SK-N-SH (cell line): ENCODE measurements at regions not wholly inside any gene's neighbourhood (a gene's known extent, or its start where the extent isn't known, plus 50 kb on each side); places are given as distances from the start of the nearest gene placed in this dataset.

Experiments
- CTCF ChIA-PET: fragments of 300-600, 350-600 bp; formaldehyde crosslinking; extraction: SDS; loops from one replicate; lab custom pipeline; 2021; lab: Yijun Ruan, JAX
- POLR2A ChIA-PET: fragments of 350-600 bp; sonication (Branson Sonifier 250); formaldehyde crosslinking; extraction: SDS; loops from one replicate; lab custom pipeline; 2020; ENCODE audit warnings: antibody characterized with exemption, inconsistent platforms; lab: Yijun Ruan, JAX
- DNase-seq: peaks from one replicate; pipeline ENCODE4 v3.0.0; 2012
- H2AFZ ChIP-seq: fragments of 200-600 bp; sonication (generic); 2 replicates; pipeline ENCODE4 v1.8.1; 2016; ENCODE audit warnings: antibody characterized with exemption, mild to moderate bottlenecking, low read depth
- H3F3A ChIP-seq: fragments of 200-600 bp; sonication (generic); replicated peaks from 2 replicates; pipeline ENCODE3; 2016; ENCODE audit warnings: antibody characterized with exemption, mild to moderate bottlenecking; ENCODE audit not compliant: insufficient read depth
- H3K27ac ChIP-seq, 2 experiments: fragments of 200-500 bp in 1 of 2; fragments of 200-600 bp in 1 of 2; sonication (Bioruptor generic) in 1 of 2; sonication (generic), shearing (Covaris generic) in 1 of 2; 2 replicates each; pipeline versions ENCODE4 v1.5.1 to v1.6.1; 2014 to 2016; ENCODE audit warnings: low read depth in 2 of 2, inconsistent platforms in 1 of 2, low read length in 1 of 2, mild to moderate bottlenecking in 1 of 2, mixed read lengths in 1 of 2
- H3K27me3 ChIP-seq: fragments of 200-600 bp; sonication (generic), shearing (Covaris generic); 2 replicates; pipeline ENCODE4 v1.6.1; 2016; ENCODE audit warnings: mixed run types; ENCODE audit not compliant: insufficient read depth
- H3K36me3 ChIP-seq, 2 experiments: fragments of 200-500 bp in 1 of 2; fragments of 200-600 bp in 1 of 2; sonication (Bioruptor generic) in 1 of 2; sonication (generic) in 1 of 2; replicated peaks in 1 of 2; 2 replicates each; pipeline versions ENCODE3 to v1.5.1; 2014 to 2016; ENCODE audit warnings: low read length in 1 of 2, mild to moderate bottlenecking in 1 of 2; ENCODE audit not compliant: insufficient read depth in 2 of 2, control insufficient read depth in 1 of 2
- H3K4me1 ChIP-seq, 2 experiments: fragments of 200-500 bp in 1 of 2; fragments of 200-600 bp in 1 of 2; sonication (Bioruptor generic) in 1 of 2; sonication (generic), shearing (Covaris generic) in 1 of 2; 2 replicates each; pipeline versions ENCODE4 v1.5.1 to v1.6.1; 2014 to 2016; ENCODE audit warnings: low read depth in 1 of 2, low read length in 1 of 2, mixed run types in 1 of 2; ENCODE audit not compliant: insufficient read depth in 2 of 2, control insufficient read depth in 1 of 2
- H3K4me2 ChIP-seq: fragments of 200-600 bp; sonication (generic), shearing (Covaris generic); 2 replicates; pipeline ENCODE4 v1.6.1; 2017; ENCODE audit warnings: mixed run types
- H3K4me3 ChIP-seq, 2 experiments: fragments of 200-500 bp in 1 of 2; fragments of 200-600 bp in 1 of 2; sonication (Bioruptor generic) in 1 of 2; sonication (generic), shearing (Covaris generic) in 1 of 2; 2 replicates each; pipeline versions ENCODE4 v1.5.1 to v1.8.1; 2014 to 2016; ENCODE audit warnings: low read depth in 2 of 2, inconsistent platforms in 1 of 2, low read length in 1 of 2, mild to moderate bottlenecking in 1 of 2, mixed read lengths in 1 of 2, moderate library complexity in 1 of 2
- H3K79me2 ChIP-seq: fragments of 200-600 bp; sonication (generic); 2 replicates; pipeline ENCODE4 v1.8.1; 2017; ENCODE audit warnings: mild to moderate bottlenecking; ENCODE audit not compliant: insufficient read depth
- H3K9ac ChIP-seq: fragments of 200-600 bp; sonication (generic); 2 replicates; pipeline ENCODE4 v1.6.1; 2017; ENCODE audit warnings: mixed run types
- H3K9me2 ChIP-seq: fragments of 200-600 bp; sonication (generic); 2 replicates; pipeline ENCODE4 v1.6.1; 2017; ENCODE audit warnings: mixed run types
- H3K9me3 ChIP-seq: fragments of 200-600 bp; sonication (generic); 2 replicates; pipeline ENCODE4 v1.6.1; 2017; ENCODE audit warnings: mixed run types, mild to moderate bottlenecking, moderate library complexity
- H4K20me1 ChIP-seq: fragments of 200-600 bp; sonication (generic); 2 replicates; pipeline ENCODE4 v1.6.1; 2017; ENCODE audit warnings: mild to moderate bottlenecking, mixed run types; ENCODE audit not compliant: insufficient read depth
- EZH2phosphoT487 ChIP-seq: fragments of 200-600 bp; sonication (generic); IDR thresholded peaks from 2 replicates; pipeline ENCODE4 v1.6.1; 2017; ENCODE audit warnings: low read depth, mixed run types, mild to moderate bottlenecking, antibody characterized with exemption, moderate library complexity, borderline replicate concordance
- FOXJ3 ChIP-seq: sonication (generic); formaldehyde crosslinking; IDR thresholded peaks from 2 replicates; pipeline ENCODE4 v1.5.1; 2020; ENCODE audit warnings: mild to moderate bottlenecking, missing genetic modification reagents
- JUND ChIP-seq: IDR thresholded peaks from 2 replicates; pipeline ENCODE4 v1.4.0; 2012
- NFIC ChIP-seq: IDR thresholded peaks from 2 replicates; pipeline ENCODE4 v1.4.0; 2012; ENCODE audit warnings: borderline replicate concordance
- NRF1 ChIP-seq: IDR thresholded peaks from 2 replicates; pipeline ENCODE4 v1.6.1; 2012; ENCODE audit warnings: low read depth, mild to moderate bottlenecking, low read length
- POLR2AphosphoS5 ChIP-seq: IDR thresholded peaks from 2 replicates; pipeline ENCODE4 v1.6.1; 2012; ENCODE audit warnings: low read depth, low read length
- RXRA ChIP-seq: IDR thresholded peaks from 2 replicates; pipeline ENCODE4 v1.4.0; 2012; ENCODE audit warnings: low read depth, mild to moderate bottlenecking, borderline replicate concordance
- WGBS: methylation state at CpG from one replicate; pipeline ENCODE4 v1.1.6; 2017; ENCODE audit warnings: low lambda C conversion rate; 5-methylcytosine and 5-hydroxymethylcytosine counted together
- TF ChIP-seq, protein P1 (sequence below): IDR thresholded peaks from 2 replicates; pipeline ENCODE4 v1.6.1; 2012; ENCODE audit warnings: mild to moderate bottlenecking, low read depth, low read length, moderate library complexity
- TF ChIP-seq, protein P2 (sequence below): fragments of 150-350 bp; IDR thresholded peaks from 2 replicates; pipeline ENCODE4 v1.6.1; 2017; ENCODE audit warnings: antibody characterized with exemption, low read length, low read depth, borderline replicate concordance
- TF ChIP-seq, protein P3 (sequence below): fragments of 200-600 bp; sonication (generic); IDR thresholded peaks from 2 replicates; pipeline ENCODE4 v1.6.1; 2017; ENCODE audit warnings: antibody characterized with exemption, mild to moderate bottlenecking, moderate library complexity

- H3K27me3 ChIP-seq = no peaks in the 10 kb centered on the region
- no peak overlapping the region for H3K9ac ChIP-seq
- no peaks in the 10 kb centered on the region for H3K79me2 ChIP-seq
- no peaks in the 10 kb centered on the region for H3K9me2 ChIP-seq
- no peaks in the 10 kb centered on the region for H3K36me3 ChIP-seq
- H4K20me1 ChIP-seq = no peaks in the 10 kb centered on the region
- no peak overlapping the region for H2AFZ ChIP-seq
- TF ChIP-seq NRF1 = no peak
- TF ChIP-seq, protein P1, sequence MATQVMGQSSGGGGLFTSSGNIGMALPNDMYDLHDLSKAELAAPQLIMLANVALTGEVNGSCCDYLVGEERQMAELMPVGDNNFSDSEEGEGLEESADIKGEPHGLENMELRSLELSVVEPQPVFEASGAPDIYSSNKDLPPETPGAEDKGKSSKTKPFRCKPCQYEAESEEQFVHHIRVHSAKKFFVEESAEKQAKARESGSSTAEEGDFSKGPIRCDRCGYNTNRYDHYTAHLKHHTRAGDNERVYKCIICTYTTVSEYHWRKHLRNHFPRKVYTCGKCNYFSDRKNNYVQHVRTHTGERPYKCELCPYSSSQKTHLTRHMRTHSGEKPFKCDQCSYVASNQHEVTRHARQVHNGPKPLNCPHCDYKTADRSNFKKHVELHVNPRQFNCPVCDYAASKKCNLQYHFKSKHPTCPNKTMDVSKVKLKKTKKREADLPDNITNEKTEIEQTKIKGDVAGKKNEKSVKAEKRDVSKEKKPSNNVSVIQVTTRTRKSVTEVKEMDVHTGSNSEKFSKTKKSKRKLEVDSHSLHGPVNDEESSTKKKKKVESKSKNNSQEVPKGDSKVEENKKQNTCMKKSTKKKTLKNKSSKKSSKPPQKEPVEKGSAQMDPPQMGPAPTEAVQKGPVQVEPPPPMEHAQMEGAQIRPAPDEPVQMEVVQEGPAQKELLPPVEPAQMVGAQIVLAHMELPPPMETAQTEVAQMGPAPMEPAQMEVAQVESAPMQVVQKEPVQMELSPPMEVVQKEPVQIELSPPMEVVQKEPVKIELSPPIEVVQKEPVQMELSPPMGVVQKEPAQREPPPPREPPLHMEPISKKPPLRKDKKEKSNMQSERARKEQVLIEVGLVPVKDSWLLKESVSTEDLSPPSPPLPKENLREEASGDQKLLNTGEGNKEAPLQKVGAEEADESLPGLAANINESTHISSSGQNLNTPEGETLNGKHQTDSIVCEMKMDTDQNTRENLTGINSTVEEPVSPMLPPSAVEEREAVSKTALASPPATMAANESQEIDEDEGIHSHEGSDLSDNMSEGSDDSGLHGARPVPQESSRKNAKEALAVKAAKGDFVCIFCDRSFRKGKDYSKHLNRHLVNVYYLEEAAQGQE = no peak
- TF ChIP-seq, protein P2, sequence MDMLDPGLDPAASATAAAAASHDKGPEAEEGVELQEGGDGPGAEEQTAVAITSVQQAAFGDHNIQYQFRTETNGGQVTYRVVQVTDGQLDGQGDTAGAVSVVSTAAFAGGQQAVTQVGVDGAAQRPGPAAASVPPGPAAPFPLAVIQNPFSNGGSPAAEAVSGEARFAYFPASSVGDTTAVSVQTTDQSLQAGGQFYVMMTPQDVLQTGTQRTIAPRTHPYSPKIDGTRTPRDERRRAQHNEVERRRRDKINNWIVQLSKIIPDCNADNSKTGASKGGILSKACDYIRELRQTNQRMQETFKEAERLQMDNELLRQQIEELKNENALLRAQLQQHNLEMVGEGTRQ = no peak
- TF ChIP-seq NFIC = no peak
- TF ChIP-seq RXRA = no peak
- no peak for TF ChIP-seq EZH2phosphoT487
- no peak for TF ChIP-seq POLR2AphosphoS5
- TF ChIP-seq, protein P3, sequence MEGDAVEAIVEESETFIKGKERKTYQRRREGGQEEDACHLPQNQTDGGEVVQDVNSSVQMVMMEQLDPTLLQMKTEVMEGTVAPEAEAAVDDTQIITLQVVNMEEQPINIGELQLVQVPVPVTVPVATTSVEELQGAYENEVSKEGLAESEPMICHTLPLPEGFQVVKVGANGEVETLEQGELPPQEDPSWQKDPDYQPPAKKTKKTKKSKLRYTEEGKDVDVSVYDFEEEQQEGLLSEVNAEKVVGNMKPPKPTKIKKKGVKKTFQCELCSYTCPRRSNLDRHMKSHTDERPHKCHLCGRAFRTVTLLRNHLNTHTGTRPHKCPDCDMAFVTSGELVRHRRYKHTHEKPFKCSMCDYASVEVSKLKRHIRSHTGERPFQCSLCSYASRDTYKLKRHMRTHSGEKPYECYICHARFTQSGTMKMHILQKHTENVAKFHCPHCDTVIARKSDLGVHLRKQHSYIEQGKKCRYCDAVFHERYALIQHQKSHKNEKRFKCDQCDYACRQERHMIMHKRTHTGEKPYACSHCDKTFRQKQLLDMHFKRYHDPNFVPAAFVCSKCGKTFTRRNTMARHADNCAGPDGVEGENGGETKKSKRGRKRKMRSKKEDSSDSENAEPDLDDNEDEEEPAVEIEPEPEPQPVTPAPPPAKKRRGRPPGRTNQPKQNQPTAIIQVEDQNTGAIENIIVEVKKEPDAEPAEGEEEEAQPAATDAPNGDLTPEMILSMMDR = no peak
- ChIA-PET POLR2A (no interaction called here), CTCF (no interaction called here)
- no peak overlapping the region for H3K4me2 ChIP-seq
- H3K9me3 ChIP-seq = no peaks in the 10 kb centered on the region
- H3K27ac ChIP-seq = no peak overlapping the region
- 35% methylated on average over 3 of the region's 3 CpGs for WGBS
- no peaks in the 10 kb centered on the region for H3F3A ChIP-seq
- no peak for DNase-seq
- H3K4me3 ChIP-seq = no peak overlapping the region
- H3K4me1 ChIP-seq = no peaks in the 10 kb centered on the region
Observed at GRCh38 chr1:80113168-80114038, 1106.9 kb upstream of the ADGRL4 start.

GRCh38 chr1:80101159-80101558 is 1094.6 kb upstream of the ADGRL4 start:
- no peak overlapping the region for H3K4me3 ChIP-seq

More at GRCh38 chr1:80101159-80101558, 1094.6 kb upstream of the ADGRL4 start:
- no peaks in the 10 kb centered on the region for H3K79me2 ChIP-seq
- H2AFZ ChIP-seq = no peak overlapping the region
- no peaks in the 10 kb centered on the region for H3F3A ChIP-seq
- no peaks in the 10 kb centered on the region for H3K4me1 ChIP-seq
- no peak overlapping the region for H3K9ac ChIP-seq
- H4K20me1 ChIP-seq = no peaks in the 10 kb centered on the region
- no peaks in the 10 kb centered on the region for H3K9me2 ChIP-seq
- no peaks in the 10 kb centered on the region for H3K36me3 ChIP-seq
- POLR2A ChIA-PET = no interaction called here
- no peak overlapping the region for H3K27ac ChIP-seq
- no peaks in the 10 kb centered on the region for H3K27me3 ChIP-seq
- WGBS = 34% methylated on average over 2 of the region's 2 CpGs
- H3K4me2 ChIP-seq = no peak overlapping the region
- CTCF ChIA-PET = no interaction called here
- H3K9me3 ChIP-seq = no peaks in the 10 kb centered on the region
- no peak for TF ChIP-seq FOXJ3 (CRISPR knock-in tag)
- TF ChIP-seq NRF1 = no peak
- no peak for TF ChIP-seq JUND
- no peak for DNase-seq
